ENCODE measurements at regions not wholly inside any gene's neighbourhood (a gene's known extent, or its start where the extent isn't known, plus 50 kb on each side); places are given as distances from the start of the nearest gene placed in this dataset.
"Not testable (repeated sequence)": the region's sequence is repeated elsewhere in the genome, so short reads cannot be mapped to it uniquely, and the experiment has no call there.

- DNase-seq = no peak
Observed at GRCh38 chr2:89834306-89834705, 1142.8 kb downstream of the RPIA start.

GRCh38 chr2:89836326-89836725 lies 1144.9 kb downstream of the RPIA start:
- peak; percentile 20 for DNase-seq

- DNase-seq = no peak
Observed at GRCh38 chr2:89837962-89838625, 1146.6 kb downstream of the RPIA start.

- not testable (repeated sequence) for DNase-seq
Observed at GRCh38 chr2:89840175-89840574, 1148.7 kb downstream of the RPIA start.

GRCh38 chr2:89840781-89841475 lies 1149.5 kb downstream of the RPIA start:
- DNase-seq = not testable (repeated sequence)

GRCh38 chr2:89841476-89841840 lies 1150.0 kb downstream of the RPIA start:
- DNase-seq = no peak

- DNase-seq = no peak
Observed at GRCh38 chr2:89842180-89842908, 1150.9 kb downstream of the RPIA start.

- no peak for DNase-seq
Observed at GRCh38 chr2:89844221-89844943, 1152.9 kb downstream of the RPIA start.

- no peak for DNase-seq
Observed at GRCh38 chr2:89845532-89845931, 1154.1 kb downstream of the RPIA start.

- no peak for DNase-seq
Observed at GRCh38 chr2:89848114-89848513, 1156.6 kb downstream of the RPIA start.

GRCh38 chr2:89848763-89849368 lies 1157.4 kb downstream of the RPIA start:
- no peak for DNase-seq

- DNase-seq = no peak
Observed at GRCh38 chr2:89849731-89850130, 1158.3 kb downstream of the RPIA start.

GRCh38 chr2:89850481-89850880 lies 1159.0 kb downstream of the RPIA start:
- DNase-seq = no peak

- DNase-seq = no peak
Observed at GRCh38 chr2:89850881-89851582, 1159.6 kb downstream of the RPIA start.

GRCh38 chr2:89851583-89851905 lies 1160.1 kb downstream of the RPIA start:
- no peak for DNase-seq

- DNase-seq = not testable (repeated sequence)
Observed at GRCh38 chr2:89853427-89853826, 1162.0 kb downstream of the RPIA start.

GRCh38 chr2:89855752-89856151 lies 1164.3 kb downstream of the RPIA start:
- DNase-seq = not testable (repeated sequence)

- not testable (repeated sequence) for DNase-seq
Observed at GRCh38 chr2:89856305-89856704, 1164.8 kb downstream of the RPIA start.

- not testable (repeated sequence) for DNase-seq
Observed at GRCh38 chr2:89862164-89862563, 1170.7 kb downstream of the RPIA start.

- DNase-seq = not testable (repeated sequence)
Observed at GRCh38 chr2:89863209-89863608, 1171.7 kb downstream of the RPIA start.

- not testable (repeated sequence) for DNase-seq
Observed at GRCh38 chr2:89874810-89875595, 1183.5 kb downstream of the RPIA start.
